AG09309 (cell line): ENCODE measurements at regions not wholly inside any gene's neighbourhood (a gene's known extent, or its start where the extent isn't known, plus 50 kb on each side); places are given as distances from the start of the nearest gene placed in this dataset.

Experiments
- DNase-seq: peaks from one replicate; pipeline ENCODE4 v3.0.0-alpha.2; 2010; ENCODE audit warnings: low read depth
- H3K4me3 ChIP-seq: 2 replicates; pipeline ENCODE4 v1.5.1; 2011; ENCODE audit warnings: mild to moderate bottlenecking, low read depth, low read length, moderate library complexity; ENCODE audit not compliant: control insufficient read depth
- CTCF ChIP-seq: IDR thresholded peaks from 2 replicates; pipeline ENCODE4 v1.5.1; 2011; ENCODE audit warnings: mild to moderate bottlenecking, low read depth, low read length, inconsistent platforms; ENCODE audit not compliant: insufficient read depth, control insufficient read depth; ENCODE audit errors: missing control alignments

DNA sequence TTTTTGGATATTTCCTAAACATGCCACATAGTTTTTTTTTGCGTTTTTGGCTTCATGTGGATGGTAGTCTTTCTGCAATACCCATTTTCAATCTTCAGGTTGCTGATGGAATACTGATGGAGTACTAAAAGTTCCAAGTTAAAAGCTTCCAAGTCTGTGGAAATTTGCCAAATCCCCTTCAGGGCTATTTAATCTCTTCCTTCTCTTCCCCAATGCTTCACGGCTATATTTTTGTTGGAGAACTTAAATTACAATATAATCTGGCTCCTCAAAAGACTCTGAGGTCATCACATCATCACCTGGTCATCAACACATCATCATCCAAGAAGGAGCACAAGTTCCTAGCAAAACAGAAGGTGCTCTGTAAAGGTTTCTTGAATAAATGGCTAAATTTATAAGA, 881.0 kb upstream of the TENM4 start:
- no peak for DNase-seq
- TF ChIP-seq CTCF = no peak
- H3K4me3 ChIP-seq = no peak overlapping the region

GRCh38 chr11:80320765-80321164, 879.9 kb upstream of the TENM4 start:
- DNase-seq = no peak
- no peak for TF ChIP-seq CTCF
- H3K4me3 ChIP-seq = no peak overlapping the region

DNA sequence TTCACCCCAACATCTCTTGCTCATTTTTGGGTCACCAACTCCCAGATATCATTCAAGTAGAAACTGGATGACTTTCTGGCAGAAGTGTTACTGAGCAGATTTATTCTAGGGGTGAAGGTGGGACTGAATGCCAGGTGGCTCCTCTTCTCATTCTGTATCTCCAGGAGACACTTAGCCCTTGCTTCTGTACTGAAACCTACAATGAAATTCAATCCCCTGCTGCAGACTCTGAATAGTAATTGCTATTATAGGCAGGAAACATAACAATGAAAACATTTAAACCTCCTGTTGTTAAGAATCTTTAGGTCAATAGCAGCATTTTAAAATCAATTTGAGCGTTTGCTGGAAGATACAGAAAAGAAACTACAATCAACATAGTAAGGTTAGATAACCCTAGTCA, 879.4 kb upstream of the TENM4 start:
- no peak for TF ChIP-seq CTCF
- no peak overlapping the region for H3K4me3 ChIP-seq
- DNase-seq = no peak

DNA sequence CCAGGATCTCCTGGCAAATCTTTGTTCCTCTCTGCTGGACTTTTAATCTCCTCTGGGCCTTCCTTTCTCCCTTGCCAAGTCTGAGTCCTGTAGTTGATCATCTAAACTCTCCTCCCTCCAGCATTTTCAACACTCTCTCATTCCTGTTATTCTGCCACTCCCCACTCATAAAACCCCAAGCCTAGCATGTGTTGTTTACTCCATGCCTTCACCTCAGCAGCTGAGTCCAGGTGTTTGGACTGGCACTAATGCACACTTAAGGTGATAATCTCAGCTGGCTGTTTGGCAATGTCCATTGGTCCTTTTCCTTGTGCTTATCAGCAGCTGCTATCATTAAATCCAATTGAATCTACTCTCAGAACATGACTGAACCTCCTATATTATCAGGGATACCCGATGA, 876.8 kb upstream of the TENM4 start:
- H3K4me3 ChIP-seq = no peak overlapping the region
- TF ChIP-seq CTCF = no peak
- no peak for DNase-seq

GRCh38 chr11:80315200-80315599, 874.4 kb upstream of the TENM4 start:
- H3K4me3 ChIP-seq = no peak overlapping the region
- DNase-seq = no peak
- TF ChIP-seq CTCF = no peak

DNA sequence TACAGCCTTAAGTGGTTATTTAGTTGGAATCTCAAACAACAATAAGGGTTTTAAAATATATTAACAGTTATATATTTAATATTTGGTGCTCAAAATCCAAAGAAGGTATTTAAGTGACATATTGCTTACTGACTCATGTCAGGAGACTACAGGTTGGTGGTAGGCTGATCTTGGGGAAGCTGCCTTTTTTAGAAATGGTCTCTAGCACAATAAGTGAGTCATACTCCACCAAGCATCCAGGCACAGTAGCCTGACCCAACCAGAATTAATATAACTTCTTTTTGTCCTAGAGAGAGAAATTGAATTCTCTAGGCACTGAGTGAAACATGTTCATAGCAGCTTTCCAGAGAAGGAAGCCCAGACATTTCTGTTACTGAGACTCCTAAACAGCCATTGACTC, 868.5 kb upstream of the TENM4 start:
- no peak for TF ChIP-seq CTCF
- no peak overlapping the region for H3K4me3 ChIP-seq
- DNase-seq = no peak

- no peak for DNase-seq
- H3K4me3 ChIP-seq = no peak overlapping the region
Measured at GRCh38 chr11:80307676-80308075, 866.8 kb upstream of the TENM4 start.

More at GRCh38 chr11:80307676-80308075, 866.8 kb upstream of the TENM4 start:
- no peak for TF ChIP-seq CTCF
